ENCODE measurements at regions not wholly inside any gene's neighbourhood (a gene's known extent, or its start where the extent isn't known, plus 50 kb on each side); places are given as distances from the start of the nearest gene placed in this dataset.

DNA sequence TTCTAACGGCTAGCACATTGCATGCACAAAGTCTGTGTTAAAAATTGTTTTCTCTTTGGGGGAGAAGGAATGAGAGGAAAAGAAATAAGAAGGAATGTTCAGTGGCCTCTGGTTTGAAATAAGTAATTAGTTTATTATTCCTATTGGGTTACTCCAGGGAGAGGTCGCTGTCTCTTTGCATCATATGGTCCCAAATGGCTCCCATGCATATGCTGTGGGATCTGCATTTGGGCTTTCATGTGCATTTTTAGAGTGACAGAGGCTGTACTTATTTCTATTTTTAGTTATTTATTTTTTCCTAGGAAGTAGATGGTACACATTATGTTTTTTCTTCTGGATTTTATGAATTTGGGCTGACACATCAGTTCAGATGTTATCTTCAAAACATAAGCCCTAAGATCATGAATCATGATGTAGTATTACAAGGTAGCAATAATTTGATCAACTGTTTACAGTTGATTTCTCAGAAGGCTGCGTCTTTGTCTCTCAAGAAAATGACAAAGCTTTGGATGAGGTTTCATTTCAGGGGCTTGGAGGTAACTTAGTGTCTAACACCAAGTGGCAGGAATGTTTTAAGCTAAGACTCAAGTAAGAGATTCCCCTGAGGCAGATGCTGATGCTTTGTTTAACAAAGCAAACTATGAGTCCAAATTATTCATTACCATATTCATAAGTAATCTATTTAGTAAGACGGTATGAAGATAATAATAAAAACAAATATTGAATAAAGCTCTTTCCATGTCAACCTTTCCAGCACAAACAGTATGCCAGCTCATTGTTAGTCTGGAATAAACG is 247.7 kb downstream of the NSUN3 start:
- TF ChIP-seq, protein P1, sequence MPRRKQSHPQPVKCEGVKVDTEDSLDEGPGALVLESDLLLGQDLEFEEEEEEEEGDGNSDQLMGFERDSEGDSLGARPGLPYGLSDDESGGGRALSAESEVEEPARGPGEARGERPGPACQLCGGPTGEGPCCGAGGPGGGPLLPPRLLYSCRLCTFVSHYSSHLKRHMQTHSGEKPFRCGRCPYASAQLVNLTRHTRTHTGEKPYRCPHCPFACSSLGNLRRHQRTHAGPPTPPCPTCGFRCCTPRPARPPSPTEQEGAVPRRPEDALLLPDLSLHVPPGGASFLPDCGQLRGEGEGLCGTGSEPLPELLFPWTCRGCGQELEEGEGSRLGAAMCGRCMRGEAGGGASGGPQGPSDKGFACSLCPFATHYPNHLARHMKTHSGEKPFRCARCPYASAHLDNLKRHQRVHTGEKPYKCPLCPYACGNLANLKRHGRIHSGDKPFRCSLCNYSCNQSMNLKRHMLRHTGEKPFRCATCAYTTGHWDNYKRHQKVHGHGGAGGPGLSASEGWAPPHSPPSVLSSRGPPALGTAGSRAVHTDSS (tag by site-specific recombination; IDR thresholded peaks at IDR 0.05): no peak
- TF ChIP-seq, protein P2, sequence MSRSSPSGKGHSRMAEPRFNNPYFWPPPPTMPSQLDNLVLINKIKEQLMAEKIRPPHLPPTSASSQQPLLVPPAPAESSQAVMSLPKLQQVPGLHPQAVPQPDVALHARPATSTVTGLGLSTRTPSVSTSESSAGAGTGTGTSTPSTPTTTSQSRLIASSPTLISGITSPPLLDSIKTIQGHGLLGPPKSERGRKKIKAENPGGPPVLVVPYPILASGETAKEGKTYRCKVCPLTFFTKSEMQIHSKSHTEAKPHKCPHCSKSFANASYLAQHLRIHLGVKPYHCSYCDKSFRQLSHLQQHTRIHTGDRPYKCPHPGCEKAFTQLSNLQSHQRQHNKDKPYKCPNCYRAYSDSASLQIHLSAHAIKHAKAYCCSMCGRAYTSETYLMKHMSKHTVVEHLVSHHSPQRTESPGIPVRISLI (tag by site-specific recombination; IDR thresholded peaks at IDR 0.05): no peak
- TF ChIP-seq, protein P3, sequence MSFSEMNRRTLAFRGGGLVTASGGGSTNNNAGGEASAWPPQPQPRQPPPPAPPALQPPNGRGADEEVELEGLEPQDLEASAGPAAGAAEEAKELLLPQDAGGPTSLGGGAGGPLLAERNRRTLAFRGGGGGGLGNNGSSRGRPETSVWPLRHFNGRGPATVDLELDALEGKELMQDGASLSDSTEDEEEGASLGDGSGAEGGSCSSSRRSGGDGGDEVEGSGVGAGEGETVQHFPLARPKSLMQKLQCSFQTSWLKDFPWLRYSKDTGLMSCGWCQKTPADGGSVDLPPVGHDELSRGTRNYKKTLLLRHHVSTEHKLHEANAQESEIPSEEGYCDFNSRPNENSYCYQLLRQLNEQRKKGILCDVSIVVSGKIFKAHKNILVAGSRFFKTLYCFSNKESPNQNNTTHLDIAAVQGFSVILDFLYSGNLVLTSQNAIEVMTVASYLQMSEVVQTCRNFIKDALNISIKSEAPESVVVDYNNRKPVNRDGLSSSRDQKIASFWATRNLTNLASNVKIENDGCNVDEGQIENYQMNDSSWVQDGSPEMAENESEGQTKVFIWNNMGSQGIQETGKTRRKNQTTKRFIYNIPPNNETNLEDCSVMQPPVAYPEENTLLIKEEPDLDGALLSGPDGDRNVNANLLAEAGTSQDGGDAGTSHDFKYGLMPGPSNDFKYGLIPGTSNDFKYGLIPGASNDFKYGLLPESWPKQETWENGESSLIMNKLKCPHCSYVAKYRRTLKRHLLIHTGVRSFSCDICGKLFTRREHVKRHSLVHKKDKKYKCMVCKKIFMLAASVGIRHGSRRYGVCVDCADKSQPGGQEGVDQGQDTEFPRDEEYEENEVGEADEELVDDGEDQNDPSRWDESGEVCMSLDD (tag by site-specific recombination; IDR thresholded peaks at IDR 0.05): no peak
- TF ChIP-seq, protein P4, sequence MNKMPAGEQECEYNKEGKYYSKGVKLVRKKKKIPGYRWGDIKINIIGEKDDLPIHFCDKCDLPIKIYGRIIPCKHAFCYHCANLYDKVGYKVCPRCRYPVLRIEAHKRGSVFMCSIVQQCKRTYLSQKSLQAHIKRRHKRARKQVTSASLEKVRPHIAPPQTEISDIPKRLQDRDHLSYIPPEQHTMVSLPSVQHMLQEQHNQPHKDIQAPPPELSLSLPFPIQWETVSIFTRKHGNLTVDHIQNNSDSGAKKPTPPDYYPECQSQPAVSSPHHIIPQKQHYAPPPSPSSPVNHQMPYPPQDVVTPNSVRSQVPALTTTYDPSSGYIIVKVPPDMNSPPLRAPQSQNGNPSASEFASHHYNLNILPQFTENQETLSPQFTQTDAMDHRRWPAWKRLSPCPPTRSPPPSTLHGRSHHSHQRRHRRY (tag by site-specific recombination; IDR thresholded peaks at IDR 0.05): no peak
- TF ChIP-seq ZNF571 (tag by site-specific recombination; IDR thresholded peaks at IDR 0.05) (no peak), ZNF221 (tag by site-specific recombination; IDR thresholded peaks at IDR 0.05; ENCODE audit: borderline replicate concordance) (no peak), ZNF23 (tag by site-specific recombination; IDR thresholded peaks at IDR 0.05; ENCODE audit: borderline replicate concordance) (no peak), ZNF521 (tag by site-specific recombination; IDR thresholded peaks at IDR 0.05) (no peak), ZNF391 (tag by site-specific recombination; IDR thresholded peaks at IDR 0.05; ENCODE audit: borderline replicate concordance, low read depth) (no peak), GLI2 (tag by site-specific recombination; IDR thresholded peaks at IDR 0.05; ENCODE audit: borderline replicate concordance, low read depth) (no peak), ZNF37A (tag by site-specific recombination; IDR thresholded peaks at IDR 0.05) (no peak), ZNF792 (tag by site-specific recombination; IDR thresholded peaks at IDR 0.05) (no peak), ZNF549 (tag by site-specific recombination; IDR thresholded peaks at IDR 0.05) (no peak), MZF1 (tag by site-specific recombination; IDR thresholded peaks at IDR 0.05; ENCODE audit: borderline replicate concordance) (no peak), RBAK (tag by site-specific recombination; IDR thresholded peaks at IDR 0.05) (no peak), ZNF24 (tag by site-specific recombination; IDR thresholded peaks at IDR 0.05) (no peak), ZNF629 (tag by site-specific recombination; IDR thresholded peaks at IDR 0.05) (no peak), ZFHX2 (tag by site-specific recombination; conservative IDR thresholded peaks at IDR 0.05) (no peak), ZNF560 (tag by site-specific recombination; IDR thresholded peaks at IDR 0.05; ENCODE audit: borderline replicate concordance) (no peak)
- TF ChIP-seq, protein P5, sequence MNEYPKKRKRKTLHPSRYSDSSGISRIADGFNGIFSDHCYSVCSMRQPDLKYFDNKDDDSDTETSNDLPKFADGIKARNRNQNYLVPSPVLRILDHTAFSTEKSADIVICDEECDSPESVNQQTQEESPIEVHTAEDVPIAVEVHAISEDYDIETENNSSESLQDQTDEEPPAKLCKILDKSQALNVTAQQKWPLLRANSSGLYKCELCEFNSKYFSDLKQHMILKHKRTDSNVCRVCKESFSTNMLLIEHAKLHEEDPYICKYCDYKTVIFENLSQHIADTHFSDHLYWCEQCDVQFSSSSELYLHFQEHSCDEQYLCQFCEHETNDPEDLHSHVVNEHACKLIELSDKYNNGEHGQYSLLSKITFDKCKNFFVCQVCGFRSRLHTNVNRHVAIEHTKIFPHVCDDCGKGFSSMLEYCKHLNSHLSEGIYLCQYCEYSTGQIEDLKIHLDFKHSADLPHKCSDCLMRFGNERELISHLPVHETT (tag by site-specific recombination; IDR thresholded peaks at IDR 0.05): no peak
- no peaks in the 10 kb centered on the region for H3K9me3 ChIP-seq (ENCODE audit: control insufficient read depth, insufficient read depth, low read depth, low read length)
- POLR2A ChIA-PET: no interaction called here
- H3K4me1 ChIP-seq (ENCODE audit: control insufficient read depth, insufficient read depth, low read length): no peaks in the 10 kb centered on the region
- H3K4me3 ChIP-seq (ENCODE audit: low read depth, low read length): no peak overlapping the region
- H3K36me3 ChIP-seq (ENCODE audit: control insufficient read depth in 2 of 2, insufficient read depth in 1 of 2, low read length in 2 of 2): no peaks in the 10 kb centered on the region
- H3K27ac ChIP-seq (ENCODE audit: extremely low read depth, low read depth, low read length): no peak overlapping the region
- CTCF ChIA-PET: no interaction called here

All from HEK293 (cell line).